GM06990 (cell line): ENCODE measurements at regions not wholly inside any gene's neighbourhood (a gene's known extent, or its start where the extent isn't known, plus 50 kb on each side); places are given as distances from the start of the nearest gene placed in this dataset.

ENCODE experiments used
- DNase-seq: peaks from one replicate; pipeline ENCODE4 v3.0.0-alpha.2; 2011; ENCODE audit not compliant: insufficient read length; ENCODE audit errors: extremely low read depth
- H3K27me3 ChIP-seq: replicated peaks from 2 replicates; pipeline ENCODE4 v1.6.0; 2011; ENCODE audit warnings: low read length; ENCODE audit not compliant: control insufficient read depth, insufficient read depth
- H3K36me3 ChIP-seq: 2 replicates; pipeline ENCODE4 v1.5.1; 2011; ENCODE audit warnings: low read length; ENCODE audit not compliant: control insufficient read depth, insufficient read depth
- H3K4me3 ChIP-seq: replicated peaks from 2 replicates; pipeline ENCODE4 v1.5.1; 2011; ENCODE audit warnings: low read depth, mild to moderate bottlenecking, control low read depth, low read length
- TF ChIP-seq, protein P1 (sequence below): IDR thresholded peaks from 2 replicates; pipeline ENCODE4 v1.5.1; 2011; ENCODE audit warnings: low read length, control low read depth, mild to moderate bottlenecking, inconsistent platforms; ENCODE audit not compliant: insufficient read depth, poor library complexity, severe bottlenecking

DNA sequence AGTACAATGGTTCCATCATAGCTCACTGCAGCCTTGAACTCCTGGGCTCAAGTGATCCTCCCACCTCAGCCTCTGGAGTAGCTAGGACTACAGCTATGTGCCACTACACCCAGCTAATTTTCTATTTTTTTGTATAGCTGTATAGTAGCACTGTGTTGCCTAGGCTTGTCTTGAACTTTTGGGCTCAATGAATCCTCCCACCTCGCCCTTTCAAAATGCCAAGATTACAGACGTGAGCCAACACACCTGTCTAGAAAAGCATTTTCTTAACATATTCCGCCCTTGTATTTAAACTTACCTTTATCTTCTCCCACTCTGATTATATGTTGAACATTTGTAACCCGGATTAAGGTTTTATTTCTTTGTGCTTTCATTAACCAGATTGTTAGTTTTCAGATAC, 750.7 kb upstream of the GCFC2 start:
- no peak overlapping the region for H3K4me3 ChIP-seq
- TF ChIP-seq, protein P1, sequence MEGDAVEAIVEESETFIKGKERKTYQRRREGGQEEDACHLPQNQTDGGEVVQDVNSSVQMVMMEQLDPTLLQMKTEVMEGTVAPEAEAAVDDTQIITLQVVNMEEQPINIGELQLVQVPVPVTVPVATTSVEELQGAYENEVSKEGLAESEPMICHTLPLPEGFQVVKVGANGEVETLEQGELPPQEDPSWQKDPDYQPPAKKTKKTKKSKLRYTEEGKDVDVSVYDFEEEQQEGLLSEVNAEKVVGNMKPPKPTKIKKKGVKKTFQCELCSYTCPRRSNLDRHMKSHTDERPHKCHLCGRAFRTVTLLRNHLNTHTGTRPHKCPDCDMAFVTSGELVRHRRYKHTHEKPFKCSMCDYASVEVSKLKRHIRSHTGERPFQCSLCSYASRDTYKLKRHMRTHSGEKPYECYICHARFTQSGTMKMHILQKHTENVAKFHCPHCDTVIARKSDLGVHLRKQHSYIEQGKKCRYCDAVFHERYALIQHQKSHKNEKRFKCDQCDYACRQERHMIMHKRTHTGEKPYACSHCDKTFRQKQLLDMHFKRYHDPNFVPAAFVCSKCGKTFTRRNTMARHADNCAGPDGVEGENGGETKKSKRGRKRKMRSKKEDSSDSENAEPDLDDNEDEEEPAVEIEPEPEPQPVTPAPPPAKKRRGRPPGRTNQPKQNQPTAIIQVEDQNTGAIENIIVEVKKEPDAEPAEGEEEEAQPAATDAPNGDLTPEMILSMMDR = no peak

DNA sequence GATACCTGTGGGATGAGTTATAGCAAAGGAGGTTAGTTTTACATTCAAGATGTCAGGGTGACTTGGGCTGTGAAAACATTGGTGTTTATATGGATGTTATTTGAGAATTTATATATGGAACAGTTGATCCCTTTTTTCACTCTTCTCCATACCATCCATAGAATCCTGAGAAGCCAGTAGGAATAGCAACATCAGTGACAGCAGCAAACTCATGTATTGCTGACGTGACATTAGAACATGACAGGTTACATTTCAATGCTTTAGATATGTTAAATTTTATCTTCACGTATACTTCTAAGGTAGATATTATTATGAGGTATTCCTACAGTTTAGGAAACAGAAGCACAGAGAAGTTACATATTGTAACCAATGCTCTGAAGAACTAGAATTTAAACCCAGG, 745.2 kb upstream of the GCFC2 start:
- DNase-seq = no peak
- TF ChIP-seq, protein P1 = no peak
- no peaks in the 10 kb centered on the region for H3K27me3 ChIP-seq
- no peaks in the 10 kb centered on the region for H3K36me3 ChIP-seq
- no peak overlapping the region for H3K4me3 ChIP-seq

More for the DNA sequence above, 750.7 kb upstream of the GCFC2 start:
- H3K27me3 ChIP-seq = no peaks in the 10 kb centered on the region
- no peaks in the 10 kb centered on the region for H3K36me3 ChIP-seq
- DNase-seq = no peak

DNA sequence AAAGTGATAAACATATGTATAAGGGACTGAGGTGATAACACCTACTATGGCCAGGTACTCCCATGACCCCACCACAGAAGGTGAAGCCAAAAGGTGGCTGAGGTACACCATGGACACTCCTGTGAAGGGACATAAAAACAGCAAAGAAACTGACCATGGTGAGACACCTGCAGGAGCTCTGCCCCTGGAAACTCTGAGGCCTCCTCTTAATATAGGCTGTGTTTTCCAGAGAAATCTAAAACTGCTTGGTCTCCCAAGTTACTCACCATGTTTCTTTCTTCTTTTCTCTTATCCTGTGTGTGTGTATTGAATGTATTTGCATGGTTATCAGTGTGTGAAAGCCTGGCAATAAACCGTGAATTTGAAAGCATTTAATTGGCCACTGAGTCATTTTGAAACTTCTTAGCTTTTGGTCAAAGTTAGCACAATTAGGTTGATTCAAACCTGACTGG, 739.3 kb upstream of the GCFC2 start:
- TF ChIP-seq, protein P1 = no peak
- no peak overlapping the region for H3K4me3 ChIP-seq
- no peaks in the 10 kb centered on the region for H3K27me3 ChIP-seq
- H3K36me3 ChIP-seq = no peaks in the 10 kb centered on the region
- peak; percentile 59 for DNase-seq

DNA sequence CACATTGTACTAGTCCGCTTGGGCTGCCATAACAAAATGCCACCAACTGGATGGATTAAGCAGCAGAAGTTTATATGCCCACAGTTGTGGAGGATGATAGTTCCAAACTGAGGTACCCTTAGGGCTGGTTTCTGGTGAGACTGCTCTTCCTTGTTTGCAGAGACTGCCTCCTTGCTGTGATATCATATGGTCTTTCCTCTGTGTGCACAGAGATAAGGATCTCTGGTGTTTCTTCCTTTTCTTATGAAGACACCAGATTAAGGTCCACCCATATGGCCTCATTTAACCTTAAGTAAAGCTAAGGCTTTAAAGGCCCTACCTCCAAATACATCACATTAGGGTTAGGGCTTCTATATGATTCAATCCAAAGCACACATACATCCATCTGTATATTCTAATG, 738.2 kb upstream of the GCFC2 start:
- H3K27me3 ChIP-seq = no peaks in the 10 kb centered on the region
- DNase-seq = no peak
- H3K36me3 ChIP-seq = no peaks in the 10 kb centered on the region
- TF ChIP-seq, protein P1 = no peak
- H3K4me3 ChIP-seq = no peak overlapping the region

DNA sequence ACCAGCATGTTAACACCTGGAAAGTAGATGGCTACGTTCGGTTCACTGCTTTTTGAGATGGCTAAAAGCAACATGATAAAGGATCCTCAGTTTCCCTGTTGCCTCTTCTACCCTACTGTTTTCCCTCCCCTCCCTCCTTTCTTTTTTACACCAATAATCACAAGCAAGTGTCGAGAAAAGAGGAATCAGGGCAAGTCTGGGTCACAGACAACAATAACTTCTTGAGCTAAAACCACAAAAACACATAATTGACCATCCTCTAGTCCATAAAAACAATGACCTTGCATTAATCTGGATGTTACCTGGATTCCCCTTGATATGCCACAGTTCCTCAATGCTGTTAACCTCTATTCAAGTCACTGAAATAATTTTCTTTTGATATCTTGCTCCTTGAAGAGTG, 736.6 kb upstream of the GCFC2 start:
- Histone ChIP-seq H3K36me3 (no peaks in the 10 kb centered on the region), H3K4me3 (no peak overlapping the region), H3K27me3 (no peaks in the 10 kb centered on the region)
- no peak for DNase-seq
- TF ChIP-seq, protein P1 = no peak

DNA sequence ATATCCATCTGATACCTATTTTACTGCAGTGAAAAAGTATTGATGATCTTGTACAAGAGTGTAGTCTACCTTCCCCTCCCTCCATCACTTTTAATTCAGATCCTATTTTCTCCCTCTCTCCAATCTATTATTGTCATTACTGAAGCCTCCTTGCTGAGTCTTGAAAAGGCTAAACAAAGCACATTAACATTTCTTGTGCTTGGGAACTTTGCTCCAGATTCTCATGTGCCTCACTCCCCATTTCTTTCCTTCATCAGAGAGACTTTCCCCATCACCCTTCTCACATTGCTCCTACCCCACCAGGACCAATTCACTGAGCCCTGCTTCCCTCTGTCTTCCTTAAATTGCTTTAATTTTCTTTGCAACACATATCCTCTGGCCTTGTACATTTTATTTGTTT, 736.2 kb upstream of the GCFC2 start:
- no peak for DNase-seq
- H3K4me3 ChIP-seq = no peak overlapping the region
- no peaks in the 10 kb centered on the region for H3K36me3 ChIP-seq
- no peaks in the 10 kb centered on the region for H3K27me3 ChIP-seq
- TF ChIP-seq, protein P1 = no peak
